ENCODE measurements at regions not wholly inside any gene's neighbourhood (a gene's known extent, or its start where the extent isn't known, plus 50 kb on each side); places are given as distances from the start of the nearest gene placed in this dataset.

DNA sequence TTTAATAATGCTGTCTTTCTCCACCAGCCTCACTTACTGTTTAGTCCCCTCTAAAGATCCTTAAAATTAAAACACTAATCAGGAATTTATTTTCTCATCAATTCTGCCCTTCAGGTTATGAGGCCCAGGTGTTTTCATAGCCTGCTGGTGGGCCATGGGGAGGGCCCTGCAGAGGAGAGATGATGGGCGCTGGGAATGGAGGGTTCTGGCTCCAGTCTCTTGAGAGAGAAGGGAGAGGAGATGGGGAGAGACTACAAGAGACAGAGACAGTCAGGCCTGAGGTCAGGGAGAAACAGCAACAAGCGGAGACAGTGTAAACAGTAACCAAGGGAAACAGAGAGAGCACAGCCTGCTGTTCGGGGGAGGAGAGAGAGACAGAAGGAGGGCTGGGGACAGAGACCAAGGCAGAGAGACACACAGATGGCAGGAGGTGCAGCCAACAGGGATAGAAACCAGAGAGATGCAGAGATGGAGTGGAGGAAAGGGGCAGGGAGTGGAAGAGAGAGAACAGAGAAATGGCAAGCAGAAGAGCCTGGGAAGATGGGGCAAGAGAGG lies 187.3 kb upstream of the SYT13 start:
- DNase-seq (ENCODE audit: low spot score), result no peak

DNA sequence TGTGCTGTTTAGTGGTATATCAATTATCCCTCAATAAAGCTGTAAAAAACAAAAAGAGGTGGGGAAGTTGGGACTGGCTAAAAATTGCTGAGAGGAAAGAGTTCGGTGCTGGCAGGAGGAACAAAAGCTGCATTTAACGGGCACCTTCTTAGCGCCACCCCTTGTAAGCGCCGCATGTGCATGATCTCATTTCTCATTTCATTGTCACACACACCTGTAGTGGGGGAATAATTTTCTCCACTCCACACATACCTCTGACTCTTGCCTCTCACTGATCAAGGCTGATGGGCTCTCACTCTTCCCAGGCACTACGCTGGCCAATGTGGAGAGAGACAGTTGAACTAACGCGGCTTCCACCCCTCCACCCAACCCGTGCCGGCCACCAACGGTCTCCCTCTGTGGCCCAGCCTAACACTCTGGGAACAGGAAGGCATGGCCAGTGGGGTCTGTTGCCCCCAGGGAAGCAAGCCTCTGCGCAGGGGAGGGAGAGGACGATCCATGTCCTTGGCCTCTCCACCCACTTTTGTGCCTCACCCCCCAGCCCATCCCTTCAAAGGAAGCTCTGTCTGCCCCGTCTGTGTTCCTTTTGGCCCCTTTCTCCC lies 186.7 kb upstream of the SYT13 start:
- DNase-seq (ENCODE audit: low spot score), result no peak

DNA sequence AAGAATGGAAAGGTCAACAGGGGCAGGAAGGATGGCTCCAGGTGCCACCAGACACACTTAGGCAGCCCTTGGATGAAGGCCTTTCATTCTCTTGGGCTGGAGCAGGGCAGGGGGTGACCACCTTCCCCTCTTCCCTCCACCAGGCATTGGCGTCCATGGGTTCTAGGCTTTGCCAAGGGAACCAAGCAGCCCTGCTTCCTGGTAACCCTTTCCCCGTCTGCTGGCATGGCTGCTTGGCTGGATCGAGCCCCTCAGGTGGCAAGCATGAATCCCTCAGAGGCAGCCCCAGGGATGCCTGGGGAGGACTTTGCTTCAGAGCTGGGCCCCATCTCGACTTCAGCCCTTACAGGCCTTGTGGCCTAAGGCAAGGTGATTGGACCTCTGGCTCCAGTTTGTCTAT lies 185.1 kb upstream of the SYT13 start:
- DNase-seq (ENCODE audit: low spot score), result no peak

DNA sequence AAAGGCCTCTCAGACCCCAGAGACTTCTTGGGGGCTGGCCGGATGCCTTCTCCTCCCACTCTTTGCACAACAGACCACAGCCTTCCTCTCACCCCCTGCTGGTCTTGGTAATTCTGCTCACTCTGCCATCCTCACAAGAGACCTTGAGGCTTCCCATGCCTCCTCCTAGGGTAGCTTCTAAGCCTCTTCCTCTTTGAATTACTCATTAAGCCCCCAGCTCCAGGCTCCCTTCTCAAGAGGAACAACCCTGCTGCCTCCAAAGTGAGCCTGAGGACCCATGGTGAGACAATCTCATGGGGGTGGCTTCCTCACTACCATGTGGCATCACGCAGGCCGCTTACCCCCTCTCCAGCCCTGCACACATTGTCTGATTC lies 184.6 kb upstream of the SYT13 start:
- DNase-seq (ENCODE audit: low spot score), result no peak

DNA sequence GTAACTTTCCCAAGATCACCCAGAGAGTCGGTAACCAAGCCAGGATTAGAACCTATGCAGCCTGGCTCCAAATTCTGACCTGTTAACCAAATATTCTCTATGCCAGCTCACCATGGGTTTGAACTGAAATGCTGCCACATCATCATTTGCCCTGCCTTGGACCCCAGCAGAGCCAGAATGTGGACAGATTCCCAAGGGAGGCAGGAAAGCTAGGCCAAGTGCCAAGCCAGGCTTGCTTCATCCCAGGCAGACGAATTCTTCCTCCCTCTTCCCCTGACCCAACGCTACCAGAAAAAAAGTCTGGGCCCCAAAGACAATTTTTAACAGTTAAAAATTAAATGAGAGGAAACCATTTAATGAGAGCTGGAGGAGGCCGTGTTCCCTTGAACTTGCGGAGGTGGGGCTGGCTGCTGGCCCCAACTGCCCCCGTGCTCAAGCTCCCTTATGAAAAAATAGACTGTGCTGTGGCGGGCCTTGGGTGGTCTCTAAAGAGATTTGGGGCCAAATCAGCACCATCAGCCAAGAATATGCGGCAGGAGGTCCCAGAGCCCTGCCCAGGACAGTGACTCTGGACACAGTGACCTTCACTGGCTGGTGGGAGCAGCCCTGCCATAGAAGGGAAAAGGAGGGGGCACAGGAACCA lies 184.1 kb upstream of the SYT13 start:
- DNase-seq (ENCODE audit: low spot score), result no peak

DNA sequence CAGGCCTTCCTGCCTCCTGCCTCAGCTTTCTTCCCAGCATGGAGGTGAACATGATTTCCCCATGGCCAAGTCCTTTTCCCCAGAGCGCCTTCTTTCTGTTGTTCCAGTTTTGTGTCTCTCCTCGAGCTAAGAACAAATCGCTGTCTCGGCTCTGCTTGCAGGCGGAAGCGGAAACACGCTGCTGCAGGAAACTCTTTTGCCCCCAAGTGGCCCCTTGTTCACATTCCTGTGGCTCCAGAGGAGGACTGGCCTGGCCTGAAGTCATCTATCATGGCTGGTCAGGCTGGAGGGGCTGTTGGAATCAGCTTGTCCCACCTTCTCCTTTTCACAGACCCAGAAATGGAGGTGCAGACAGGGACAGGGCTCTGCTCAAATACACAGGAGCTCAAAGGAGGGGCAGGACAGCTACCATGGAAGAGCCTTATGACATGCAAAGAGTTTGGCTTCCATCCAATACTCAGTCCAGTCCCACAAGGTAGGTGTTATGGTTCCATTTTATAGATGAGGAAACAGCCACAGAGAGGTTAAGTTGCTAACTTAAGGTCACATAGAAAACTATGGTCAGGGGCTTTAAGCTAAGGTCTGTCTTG lies 182.2 kb upstream of the SYT13 start:
- no peak for DNase-seq (ENCODE audit: low spot score)

DNA sequence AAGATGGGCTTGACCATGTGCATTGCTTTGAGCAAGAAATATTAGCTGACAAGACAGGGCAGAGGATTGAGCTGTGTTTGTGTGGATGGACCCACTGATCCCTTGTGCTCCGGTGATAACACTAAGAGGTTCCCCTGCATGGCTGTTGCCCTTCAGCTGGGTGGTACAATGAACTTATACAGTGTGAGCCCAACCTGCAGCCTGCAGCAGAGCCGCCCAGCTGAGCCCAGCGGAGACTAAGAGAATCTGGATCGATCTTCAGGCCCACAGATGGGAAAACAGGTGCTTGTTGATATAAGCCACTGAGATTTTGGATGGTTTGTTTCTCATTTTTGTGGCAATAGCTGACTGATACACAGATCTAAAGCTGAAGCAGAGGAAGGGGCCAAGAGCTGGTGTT lies 177.4 kb upstream of the SYT13 start:
- no peak for DNase-seq (ENCODE audit: low spot score)

DNA sequence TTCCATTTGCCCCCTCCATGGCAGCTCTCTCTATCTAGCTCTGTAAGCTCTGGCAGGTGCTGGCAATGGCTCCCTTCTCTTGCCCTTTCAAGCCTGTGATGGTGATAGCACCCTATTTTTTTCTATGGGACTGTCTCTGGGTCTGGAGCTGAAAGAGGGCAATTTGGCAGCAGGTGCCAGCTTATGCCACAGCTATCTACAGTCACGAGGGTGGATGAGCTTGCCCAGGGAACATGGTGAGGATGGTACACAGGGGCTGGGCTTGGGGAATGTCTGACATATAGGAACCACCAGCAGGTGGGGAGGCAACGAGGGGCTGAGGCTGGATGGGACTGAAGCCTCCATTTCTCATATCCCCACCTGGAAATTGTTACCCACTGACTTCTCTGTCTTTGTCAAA lies 175.4 kb upstream of the SYT13 start:
- DNase-seq (ENCODE audit: low spot score), result no peak

DNA sequence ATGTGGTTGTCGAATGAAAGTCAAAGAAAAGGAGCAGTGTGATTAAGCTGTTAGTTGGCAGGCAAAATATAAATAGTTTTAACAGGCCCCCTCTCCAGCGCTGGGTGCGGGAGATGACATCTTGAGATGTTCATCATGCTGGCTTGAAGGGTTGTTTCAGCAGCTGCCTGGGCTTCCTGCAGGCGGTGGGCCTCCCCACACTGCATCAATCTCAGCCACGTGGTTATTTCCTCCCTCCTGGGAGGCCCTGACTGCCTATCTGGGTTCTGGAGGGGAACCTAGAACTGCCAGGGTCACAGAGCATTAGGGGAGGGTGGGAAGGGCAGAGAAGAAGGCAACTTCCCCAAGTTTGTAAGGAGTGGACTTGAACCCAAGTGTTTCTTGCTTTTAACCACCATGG lies 173.3 kb upstream of the SYT13 start:
- no peak for DNase-seq (ENCODE audit: low spot score)

DNA sequence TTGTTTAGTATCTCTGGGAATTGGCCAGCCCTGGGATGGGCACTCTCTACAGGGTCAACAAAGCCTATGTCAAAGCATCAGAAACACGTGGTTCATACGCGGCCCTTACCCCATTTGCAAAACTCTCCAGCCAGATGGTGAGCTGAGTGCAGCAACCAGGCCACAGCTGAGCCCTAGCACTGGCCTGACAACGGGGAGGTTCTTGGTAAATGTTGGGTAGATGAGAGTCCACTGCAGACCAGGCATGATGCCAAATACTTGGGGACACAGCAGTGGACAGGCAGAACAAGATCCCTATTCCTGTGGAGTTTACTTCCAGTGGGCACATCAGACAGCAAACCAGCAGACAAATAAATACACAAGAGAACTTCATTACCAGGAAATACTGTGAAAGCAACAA lies 172.1 kb upstream of the SYT13 start:
- no peak for DNase-seq (ENCODE audit: low spot score)

DNA sequence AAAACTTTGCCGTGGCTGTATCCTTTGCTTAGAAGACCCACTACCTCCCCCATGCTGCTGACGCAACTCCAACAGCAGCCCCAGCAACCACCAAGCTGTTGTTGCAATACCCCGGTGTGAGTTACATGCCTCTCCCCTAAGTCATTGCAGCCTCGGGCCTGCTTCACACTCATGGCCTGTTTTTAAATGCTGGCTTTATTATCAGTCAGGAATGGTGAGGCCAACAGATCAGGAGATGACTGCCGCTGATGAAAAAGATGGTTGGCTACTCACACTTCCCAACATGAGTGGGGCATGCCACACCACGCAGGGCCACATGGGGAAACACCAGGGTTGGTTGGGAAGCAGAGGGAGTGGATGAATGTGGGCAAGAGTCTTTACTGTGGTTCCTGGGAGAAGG lies 171.5 kb upstream of the SYT13 start:
- no peak for DNase-seq (ENCODE audit: low spot score)

DNA sequence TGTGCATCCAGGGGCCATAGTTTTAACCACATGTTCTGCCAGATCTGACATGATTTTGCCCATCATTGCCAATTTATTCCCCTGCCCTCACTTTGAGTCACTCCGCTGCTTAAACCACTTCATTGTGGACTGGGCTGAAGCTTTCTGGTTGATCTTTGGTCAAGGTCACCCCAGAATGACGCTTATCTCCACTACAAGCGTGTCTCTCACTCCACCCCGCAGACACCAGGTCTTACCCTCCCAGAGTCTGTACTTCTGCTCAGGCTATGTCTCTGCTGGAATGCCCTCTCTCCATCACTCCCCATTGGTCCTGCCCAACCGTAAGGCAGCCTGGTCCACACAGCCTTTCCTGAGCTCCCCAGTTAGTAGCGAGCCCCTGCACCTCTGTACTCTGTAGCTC lies 170.5 kb upstream of the SYT13 start:
- DNase-seq (ENCODE audit: low spot score), result no peak

DNA sequence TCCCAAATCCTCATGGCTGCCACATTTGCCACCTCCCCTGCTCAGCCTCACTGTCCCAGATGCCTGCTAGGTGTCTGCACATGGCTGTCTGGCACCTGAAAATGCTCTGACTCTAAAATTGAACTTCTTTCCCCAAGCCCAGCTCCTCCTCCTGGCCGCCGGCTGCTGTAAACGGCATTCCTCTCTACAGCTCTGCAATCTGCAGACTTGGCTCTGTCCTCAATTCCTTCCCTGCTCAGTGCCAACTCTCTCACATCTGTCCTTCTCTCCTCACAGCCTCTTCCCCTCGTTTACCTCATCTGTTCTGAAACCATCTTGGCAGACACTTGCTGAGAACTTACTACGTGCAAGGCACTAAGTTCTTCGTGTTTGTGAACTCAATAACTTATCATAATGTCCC lies 169.4 kb upstream of the SYT13 start:
- no peak for DNase-seq (ENCODE audit: low spot score)

DNA sequence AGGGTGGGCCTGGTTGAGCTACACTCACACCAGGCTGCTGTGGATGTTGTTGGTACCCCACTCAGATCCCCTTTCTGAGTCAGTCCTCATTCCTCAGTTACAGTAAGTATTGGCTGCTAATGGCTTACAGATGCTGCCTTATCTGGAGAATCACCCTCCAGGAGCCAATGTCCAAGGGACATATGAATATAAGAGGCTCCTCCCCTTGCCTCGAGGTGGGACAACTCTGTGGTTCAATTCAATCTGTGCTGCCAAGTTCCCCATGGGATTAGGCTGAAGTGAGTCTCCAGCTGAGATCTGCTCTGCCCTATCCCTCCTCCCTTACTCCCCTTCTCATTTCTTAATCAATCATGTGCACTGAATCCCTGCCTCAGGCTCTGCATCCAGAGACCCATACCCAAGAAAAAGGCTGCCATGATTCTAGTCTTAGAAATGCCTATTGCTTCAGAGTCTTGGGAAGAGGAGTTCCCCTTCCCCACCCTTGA lies 168.8 kb upstream of the SYT13 start:
- no peak for DNase-seq (ENCODE audit: low spot score)

DNA sequence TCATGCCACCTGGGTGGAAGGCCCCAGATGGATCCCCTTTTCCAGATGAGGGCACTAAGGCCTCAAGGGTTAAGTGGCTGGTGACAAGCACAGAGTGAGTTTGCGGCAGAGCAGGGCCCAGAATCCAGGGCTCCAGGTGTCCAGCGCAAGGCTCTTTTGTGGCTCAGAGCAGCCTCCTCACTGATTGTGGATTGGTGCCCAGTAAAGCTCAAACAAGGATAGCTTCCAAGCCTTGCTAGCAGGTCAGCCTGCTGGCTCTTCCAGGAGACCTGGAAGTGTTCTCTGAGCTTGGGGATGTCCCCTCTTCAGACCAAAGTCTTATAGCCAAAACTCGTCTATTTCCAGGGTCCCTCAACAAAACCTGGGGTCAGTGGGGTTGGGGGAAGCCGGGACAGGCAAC lies 167.6 kb upstream of the SYT13 start:
- DNase-seq (ENCODE audit: low spot score), result no peak

DNA sequence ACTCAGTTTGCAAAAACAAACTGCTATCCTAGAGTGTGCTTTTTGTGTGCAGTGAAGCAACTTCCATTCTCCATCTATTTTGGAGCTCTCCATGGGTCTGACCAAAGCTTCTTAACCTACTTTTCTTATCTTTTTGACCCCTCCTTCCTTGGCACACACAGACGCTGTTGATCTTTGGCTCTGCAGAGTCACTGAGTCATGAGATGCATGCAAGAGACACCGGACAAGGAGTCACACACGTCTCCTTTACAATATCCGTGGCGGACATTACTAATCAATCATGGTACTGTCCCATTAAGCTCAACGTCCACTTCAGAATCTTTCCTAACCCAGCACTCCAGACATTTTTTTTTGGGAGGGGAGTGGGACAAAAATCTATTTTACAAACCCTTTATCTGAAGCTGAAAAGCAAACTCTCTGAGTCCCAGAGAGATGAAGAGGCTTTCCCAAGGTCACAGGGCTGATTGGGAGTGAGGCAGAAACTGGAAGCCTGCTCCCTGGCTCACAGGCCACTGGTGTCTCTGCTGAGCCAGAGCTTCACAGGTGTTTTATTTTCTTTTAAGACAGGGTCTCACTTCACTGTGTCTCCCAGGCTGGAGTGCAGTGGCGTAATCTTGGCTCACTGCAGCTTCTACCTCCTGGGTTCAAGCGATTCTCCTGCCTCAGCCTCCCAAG lies 165.8 kb upstream of the SYT13 start:
- DNase-seq (ENCODE audit: low spot score), result no peak

DNA sequence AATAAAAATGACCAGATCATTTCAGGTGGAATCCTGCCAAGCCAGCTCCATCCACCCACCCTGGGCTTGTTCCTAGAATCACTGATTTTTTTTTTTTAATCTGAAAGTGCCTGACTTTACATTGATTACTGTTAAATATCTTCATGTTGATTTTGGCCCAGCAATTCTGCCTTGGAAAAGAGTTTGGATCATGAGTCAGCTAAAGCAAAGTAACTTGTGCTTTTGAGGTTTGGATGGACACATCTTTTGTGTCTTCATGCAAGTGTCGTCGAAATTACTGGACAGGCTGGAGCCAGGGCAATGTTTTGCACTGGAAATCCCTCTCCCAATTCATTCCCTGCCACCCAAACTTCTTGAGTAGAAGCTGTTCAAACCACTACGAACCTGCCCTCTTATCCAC lies 164.0 kb upstream of the SYT13 start:
- DNase-seq (ENCODE audit: low spot score), result no peak

DNA sequence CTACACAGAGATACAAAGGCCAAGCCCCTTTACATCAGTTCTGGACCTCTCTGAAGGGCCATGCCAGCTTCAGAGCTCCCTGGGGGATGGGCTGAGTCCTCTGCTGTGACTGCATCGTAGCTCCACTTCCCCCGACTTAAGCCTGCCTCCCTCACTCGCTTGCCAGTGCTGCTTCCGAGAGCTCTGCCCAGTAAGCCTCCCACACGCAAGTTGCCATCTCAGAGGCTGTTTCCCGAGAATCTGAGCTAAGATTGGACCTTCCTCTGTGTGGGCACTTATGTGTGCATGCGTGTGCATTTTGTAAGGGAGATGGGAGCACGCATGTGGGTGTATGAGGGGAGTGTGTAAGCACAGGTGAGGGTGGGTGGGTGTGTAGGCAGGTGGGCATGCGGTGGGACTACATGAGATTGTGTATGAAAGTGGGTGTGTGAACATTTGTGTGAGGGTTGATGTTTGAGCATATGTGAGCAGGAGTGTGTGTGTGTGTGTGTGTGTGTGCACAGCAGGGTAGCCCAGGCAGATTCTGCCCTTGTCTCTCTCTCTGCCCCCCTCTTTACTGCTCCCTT lies 163.0 kb upstream of the SYT13 start:
- no peak for DNase-seq (ENCODE audit: low spot score)

DNA sequence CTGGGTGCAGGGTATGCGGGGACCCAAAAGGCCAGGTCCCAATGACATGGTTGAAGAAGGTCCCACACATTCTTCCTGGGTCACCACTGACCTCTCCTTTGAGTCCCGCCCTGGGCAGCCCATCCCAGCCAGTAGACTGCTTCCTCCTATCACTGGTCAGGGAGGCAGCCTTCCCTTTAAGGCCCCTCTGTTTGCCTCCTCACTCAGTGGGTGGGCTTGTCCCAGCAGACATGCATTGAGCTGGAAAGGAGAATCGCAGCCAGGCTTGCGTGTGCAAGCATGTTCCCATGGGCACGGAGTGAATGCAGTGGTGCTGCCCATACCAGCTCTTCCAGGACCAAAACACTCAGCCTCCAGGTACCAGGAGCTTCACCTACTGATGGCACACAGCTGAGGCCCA lies 162.4 kb upstream of the SYT13 start:
- no peak for DNase-seq (ENCODE audit: low spot score)

DNA sequence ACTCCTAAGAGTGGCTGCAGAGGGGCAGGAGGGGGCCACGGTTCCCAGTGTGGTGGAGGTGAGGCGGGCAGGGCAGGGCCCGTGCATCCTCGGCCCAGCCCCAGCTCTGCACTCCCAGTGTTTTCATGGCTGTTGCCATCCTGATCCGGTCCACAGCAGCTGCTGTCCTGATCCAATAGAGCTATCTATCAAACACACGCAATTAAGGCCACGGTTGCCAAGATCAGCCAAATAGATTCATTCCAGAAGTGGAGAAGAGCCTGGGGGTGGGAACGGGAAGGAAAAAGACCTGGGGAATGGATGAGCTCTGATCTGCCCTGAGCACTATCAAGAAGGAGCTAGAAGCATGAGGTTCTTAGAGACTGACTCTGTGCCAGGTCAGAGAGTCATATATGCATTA lies 160.9 kb upstream of the SYT13 start:
- no peak for DNase-seq (ENCODE audit: low spot score)

DNA sequence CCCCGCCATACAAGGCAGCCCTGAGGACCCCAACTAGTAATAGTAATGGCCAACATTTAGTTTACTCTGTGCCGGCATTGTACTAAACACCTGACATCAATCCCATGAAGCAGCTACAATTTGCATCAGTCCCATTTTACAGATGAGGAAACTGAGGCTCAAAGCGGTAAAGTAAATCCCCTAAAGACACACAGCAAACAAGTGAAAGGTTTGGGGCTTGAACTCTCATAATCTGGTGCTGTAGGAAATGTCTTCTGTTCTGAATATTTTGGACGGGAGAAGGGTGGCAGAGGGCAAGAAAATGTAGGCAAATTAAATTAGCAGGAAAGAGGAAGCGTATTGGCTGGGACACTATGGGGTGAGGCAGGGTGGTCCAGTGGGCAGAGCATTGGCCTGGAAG lies 160.3 kb upstream of the SYT13 start:
- no peak for DNase-seq (ENCODE audit: low spot score)

DNA sequence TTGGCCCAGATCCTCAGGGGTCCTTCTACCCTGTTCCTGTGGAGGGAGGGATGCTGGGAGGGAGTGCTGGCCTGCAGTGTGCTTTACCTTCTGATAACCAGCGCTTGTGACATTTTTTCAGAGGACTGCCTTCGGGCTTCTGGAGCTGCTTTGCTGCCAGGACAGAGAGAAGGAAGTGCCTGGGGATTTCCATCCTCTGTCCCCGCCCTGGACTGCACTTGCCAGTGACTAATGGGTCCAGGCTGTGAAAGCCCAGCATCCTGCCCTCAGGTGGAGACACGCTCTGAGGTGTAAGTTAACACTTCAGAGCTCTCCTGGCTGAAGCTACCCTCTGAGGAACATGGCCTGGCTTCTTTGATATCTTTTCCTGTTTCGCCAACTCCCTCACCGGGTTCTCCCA lies 158.7 kb upstream of the SYT13 start:
- DNase-seq (ENCODE audit: low spot score), result no peak

DNA sequence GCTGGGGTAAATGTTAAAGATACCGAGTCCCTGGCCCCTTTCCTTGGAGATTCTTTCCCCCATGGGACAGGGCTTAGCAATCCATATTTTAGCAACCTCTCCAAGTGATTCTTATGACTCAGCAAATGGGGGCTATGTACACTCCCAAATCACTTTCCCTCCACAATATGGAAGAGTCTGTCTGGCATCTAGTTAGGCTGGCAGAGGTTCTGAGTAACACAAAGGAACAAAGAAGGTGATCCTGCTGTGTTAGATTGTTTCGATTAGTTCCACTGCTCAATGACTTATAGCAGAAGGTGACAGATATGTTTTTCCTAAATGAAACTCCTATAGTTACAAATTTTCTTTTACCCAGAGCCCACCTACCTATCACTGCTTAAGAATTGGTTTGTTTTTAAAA lies 154.0 kb upstream of the SYT13 start:
- no peak for DNase-seq (ENCODE audit: low spot score)

Measured in hematopoietic multipotent progenitor cell treated with erythropoietin and hydrocortisone succinate and interleukin-3 and kit ligand, for 15 days (in vitro differentiated cells).